Renal cortex interstitium (tissue), 11 donors: ENCODE measurements at regions not wholly inside any gene's neighbourhood (a gene's known extent, or its start where the extent isn't known, plus 50 kb on each side); places are given as distances from the start of the nearest gene placed in this dataset.
A peak's percentile ranks its signal among the peaks of the same experiment; 100 is the strongest.
"Not testable (repeated sequence)": the region's sequence is repeated elsewhere in the genome, so short reads cannot be mapped to it uniquely, and the experiment has no call there.

Source experiments
- DNase-seq, 11 donors: peaks; one replicate each; pipeline ENCODE4 v3.0.0-alpha.2; 2013; ENCODE audit warnings: low read depth in 9 of 11, low spot score in 4 of 11; ENCODE audit errors: extremely low read depth in 1 of 11

DNA sequence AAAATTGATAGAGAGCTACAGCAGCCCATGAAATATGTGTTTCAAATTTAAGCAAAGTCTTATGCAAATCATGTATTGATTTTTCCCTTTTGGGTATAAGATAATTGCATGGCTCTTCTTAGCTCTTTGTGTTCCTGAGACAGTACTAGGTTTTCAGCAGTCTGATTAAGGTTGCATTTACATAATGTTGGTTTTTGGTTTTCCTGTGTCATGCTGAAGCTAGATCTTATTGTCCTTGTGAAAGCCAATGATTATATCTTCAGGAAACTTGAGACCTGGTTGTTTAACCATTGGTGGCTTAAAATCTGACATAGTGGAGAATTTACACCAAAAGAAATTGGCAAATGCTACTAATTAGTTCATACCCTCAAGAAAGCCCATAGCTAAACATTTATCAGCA, 392.6 kb downstream of the ZPLD1 start:
- no peak for DNase-seq

DNA sequence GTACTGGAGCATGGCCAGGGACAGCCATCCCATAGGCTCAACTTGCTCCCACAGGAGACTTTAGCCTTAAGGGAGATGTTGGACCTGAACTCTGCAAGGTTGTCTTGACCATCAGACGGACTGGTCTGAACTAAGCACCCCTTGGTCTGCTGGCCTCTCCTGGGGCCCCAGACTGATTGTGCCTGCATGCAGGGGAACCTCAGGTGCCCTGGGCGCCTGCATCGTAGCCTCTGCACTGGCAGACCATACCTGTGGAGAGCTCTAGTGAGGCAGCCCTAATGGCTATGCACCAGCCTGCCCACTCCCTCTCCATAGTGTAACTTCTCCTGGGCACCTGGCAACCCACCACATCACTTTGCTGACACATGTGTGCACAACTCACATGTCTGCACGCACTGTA, 395.6 kb downstream of the ZPLD1 start:
- no peak for DNase-seq

GRCh38 chr3:102841866-102842265, 407.1 kb downstream of the ZPLD1 start:
- no peak for DNase-seq

- no peak for DNase-seq
These were observed 432.0 kb downstream of the ZPLD1 start for GRCh38 chr3:102866845-102867244.

- DNase-seq: no peak
These were observed 448.7 kb downstream of the ZPLD1 start for GRCh38 chr3:102883515-102883914.

DNA sequence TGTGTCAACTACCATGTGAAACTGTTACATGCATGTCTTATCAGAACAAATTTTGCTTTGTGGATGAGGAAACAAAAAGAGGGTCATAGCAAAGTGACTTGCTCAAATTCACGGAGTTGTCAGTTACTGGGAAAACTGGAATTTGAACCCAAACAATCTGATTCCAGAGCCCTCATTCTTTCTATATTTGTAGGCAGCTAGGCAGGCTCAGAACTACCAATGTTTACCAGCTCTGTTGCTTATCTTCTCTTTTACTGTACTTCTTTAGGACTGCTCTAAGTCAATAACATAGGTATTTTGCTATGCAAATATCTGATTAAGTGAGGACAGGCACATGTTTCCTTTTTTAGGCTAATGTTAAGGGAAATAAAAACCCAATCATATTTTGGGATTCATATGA, 450.5 kb downstream of the ZPLD1 start:
- no peak for DNase-seq

- DNase-seq: peak in 1 of 11 donors; percentile 6
These were observed 452.6 kb downstream of the ZPLD1 start for GRCh38 chr3:102887431-102887830.

GRCh38 chr3:102896851-102897621, 462.2 kb downstream of the ZPLD1 start:
- DNase-seq: no peak

- no peak for DNase-seq
These were observed 469.8 kb downstream of the ZPLD1 start for GRCh38 chr3:102904629-102905028.

DNA sequence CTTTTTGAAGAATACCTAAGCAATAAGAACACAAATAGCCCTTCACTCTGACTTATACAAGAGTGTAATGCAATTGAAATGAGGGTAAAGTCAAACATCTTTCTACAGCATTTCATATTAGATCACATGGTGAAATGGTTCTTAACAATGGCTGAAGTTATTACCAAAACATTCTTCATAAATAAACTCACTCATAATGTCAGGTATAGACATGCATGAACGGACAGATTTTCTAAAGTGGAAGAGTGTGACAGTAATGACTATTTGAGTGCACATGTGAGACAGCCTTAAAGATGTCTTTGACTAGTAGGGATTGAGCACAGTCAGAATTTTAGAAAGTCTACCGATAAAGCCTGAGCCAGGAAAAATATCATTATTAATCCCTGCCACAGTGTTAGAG, 471.0 kb downstream of the ZPLD1 start:
- no peak for DNase-seq

GRCh38 chr3:102906818-102907217, 472.0 kb downstream of the ZPLD1 start:
- DNase-seq: no peak

DNA sequence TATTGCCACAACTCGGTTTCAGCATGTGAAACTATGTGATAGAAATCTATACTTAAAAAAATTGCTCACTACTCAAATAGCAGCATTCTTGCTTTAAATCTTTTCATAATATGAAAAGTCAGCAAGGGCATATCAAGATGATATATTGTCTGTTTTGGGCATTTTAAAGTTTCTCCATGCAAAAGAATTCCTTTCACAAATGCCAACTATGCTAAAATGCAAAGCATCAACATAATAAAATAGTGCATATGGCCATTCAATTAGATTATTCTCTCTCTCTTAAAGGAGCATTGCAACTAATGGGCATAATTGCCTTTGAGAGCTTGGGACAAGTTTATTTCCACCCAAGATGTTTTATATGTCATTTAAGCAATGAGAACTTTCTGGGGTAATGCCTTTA, 475.1 kb downstream of the ZPLD1 start:
- DNase-seq: no peak

DNA sequence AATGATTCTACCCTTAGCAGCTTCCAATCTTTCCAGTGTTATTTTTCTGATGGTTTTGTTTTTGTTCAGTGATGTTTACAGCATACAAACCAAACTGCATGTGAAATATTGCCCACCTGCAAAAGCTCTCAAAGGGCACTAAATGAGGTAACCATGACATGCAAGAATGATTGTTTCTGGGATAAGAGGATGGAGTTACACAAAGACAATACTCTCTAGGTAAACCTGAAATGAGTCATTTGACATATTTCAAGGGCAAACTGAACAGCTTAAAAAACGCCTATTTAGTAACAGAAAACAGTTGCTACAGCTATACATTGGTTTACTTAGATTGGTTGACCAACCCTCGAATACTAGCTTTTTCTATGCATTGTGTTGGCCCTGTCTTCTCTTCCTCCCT, 481.7 kb downstream of the ZPLD1 start:
- no peak for DNase-seq

DNA sequence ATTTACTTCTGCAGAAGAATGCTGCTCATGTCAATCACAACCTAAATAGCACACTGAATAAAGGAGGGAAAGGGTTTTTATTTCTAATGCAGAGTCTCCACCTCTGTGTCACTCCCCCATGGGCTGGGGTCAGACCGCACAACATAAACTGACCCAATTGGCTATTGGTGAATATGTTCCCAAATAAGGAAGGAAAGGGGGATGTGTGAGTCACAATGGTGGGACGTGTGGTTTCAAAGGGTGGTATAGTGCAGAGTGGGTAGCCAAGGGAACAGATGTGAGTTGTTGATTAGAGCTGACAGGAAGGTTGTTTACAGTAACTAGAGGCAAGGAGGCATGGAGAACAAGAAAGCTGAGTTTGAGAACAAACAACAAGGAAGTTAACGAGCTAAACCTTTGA, 491.8 kb downstream of the ZPLD1 start:
- DNase-seq: no peak

DNA sequence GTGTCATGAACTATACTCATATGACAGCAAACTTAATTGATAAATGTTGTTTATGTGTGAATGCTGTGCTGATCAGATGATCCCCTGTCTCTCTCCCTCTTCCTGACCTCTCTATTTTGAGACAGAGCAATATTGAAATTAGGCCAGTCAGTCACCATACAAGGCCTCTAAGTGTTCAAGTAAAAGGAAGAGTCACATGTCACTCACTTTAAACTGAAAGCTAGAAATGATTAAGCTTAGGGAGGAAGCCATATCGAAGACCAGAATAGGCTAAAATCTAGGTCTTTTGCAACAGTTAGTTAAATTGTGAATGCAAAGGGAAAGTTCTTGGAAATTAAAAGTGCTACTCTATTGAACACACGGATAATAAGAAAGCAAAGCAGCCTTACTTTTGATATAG, 498.6 kb downstream of the ZPLD1 start:
- no peak for DNase-seq

DNA sequence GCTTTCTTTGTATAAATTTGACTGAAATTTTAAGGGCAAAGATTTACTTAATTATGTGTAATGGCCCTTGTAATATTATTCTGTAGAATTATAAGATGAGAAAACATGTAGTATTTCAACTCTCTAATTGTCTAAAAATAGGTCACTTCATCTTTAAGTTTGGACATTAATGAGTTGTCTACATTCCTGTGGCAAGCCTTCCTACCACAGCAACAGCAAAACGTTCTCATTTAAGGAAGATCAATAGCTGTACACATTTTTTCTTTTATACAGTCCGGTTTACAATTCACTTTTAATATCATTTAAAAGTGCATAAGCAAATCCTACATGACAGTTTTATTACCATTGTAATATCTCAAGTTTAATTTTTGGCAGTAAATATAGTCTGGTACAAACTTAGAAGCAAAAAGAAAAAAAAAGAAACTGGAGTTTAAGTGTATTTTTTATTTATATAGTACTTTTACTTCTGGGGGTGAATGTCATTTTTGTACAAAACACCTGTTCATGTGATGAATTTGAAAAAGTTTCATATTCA, 501.8 kb downstream of the ZPLD1 start:
- DNase-seq: peak in 4 of 11 donors; percentile 23 to 57 (median 33)

GRCh38 chr3:102941786-102942185, 507.0 kb downstream of the ZPLD1 start:
- no peak for DNase-seq

GRCh38 chr3:102946445-102946844, 511.6 kb downstream of the ZPLD1 start:
- DNase-seq: not testable (repeated sequence)

DNA sequence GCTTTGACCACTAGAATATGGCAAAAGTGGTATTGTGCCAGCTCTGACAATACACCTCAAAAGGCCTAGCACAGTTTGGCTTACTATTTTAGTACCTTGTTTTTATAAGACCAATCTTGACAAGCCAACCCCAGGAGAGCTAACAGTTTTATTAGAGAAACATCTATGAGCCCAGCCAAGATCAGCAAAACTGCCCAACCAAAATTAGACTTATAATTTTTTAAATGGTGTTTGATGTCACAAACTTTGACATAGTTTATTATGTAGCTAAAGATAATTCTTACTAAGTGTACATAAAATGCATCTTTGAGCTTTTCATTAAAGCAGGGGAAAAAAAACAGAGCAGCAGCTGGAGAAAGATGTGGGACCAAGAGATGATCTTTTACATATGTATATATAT, 537.5 kb downstream of the ZPLD1 start:
- DNase-seq: no peak

DNA sequence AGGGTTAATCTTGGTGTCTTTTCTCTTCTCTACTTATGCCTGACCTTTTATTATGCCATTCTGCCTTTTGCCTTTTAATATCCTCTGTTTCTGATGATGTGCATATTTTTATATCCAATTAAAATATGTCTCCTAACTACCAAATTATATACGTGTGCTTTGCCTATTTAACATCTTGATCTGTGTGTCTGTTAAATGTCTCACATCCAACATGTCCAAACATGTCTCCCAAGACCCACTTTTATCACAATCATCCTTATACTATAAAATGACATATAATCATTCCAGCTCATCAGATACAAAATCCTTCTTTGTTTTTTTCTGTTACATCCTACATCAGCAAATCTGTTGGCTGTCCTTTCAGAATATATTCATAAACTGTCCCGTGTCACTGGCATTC, 539.5 kb downstream of the ZPLD1 start:
- DNase-seq: no peak

GRCh38 chr3:102979191-102979590, 544.4 kb downstream of the ZPLD1 start:
- DNase-seq: no peak
